ENCODE measurements at regions not wholly inside any gene's neighbourhood (a gene's known extent, or its start where the extent isn't known, plus 50 kb on each side); places are given as distances from the start of the nearest gene placed in this dataset.
"Not testable (repeated sequence)": the region's sequence is repeated elsewhere in the genome, so short reads cannot be mapped to it uniquely, and the experiment has no call there.

DNA sequence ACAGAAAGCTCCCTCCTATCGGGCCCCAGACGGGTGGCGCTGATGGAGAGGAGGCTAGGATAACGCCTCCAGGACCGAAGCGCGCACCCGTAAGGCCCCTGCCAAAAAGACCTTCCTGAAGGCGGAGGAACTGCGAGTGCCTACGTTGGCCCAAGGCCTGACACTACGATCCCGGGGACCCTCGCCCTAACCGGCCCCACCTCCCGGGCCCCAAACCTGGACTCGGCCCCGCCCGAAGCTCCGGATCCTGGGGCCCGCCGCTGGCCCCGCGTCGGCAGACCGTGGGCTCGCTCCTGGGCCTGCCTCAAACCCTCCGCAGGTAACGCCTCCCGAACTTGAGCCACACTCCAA, 53.6 kb upstream of the ROPN1B start:
- TF ChIP-seq, protein P1, sequence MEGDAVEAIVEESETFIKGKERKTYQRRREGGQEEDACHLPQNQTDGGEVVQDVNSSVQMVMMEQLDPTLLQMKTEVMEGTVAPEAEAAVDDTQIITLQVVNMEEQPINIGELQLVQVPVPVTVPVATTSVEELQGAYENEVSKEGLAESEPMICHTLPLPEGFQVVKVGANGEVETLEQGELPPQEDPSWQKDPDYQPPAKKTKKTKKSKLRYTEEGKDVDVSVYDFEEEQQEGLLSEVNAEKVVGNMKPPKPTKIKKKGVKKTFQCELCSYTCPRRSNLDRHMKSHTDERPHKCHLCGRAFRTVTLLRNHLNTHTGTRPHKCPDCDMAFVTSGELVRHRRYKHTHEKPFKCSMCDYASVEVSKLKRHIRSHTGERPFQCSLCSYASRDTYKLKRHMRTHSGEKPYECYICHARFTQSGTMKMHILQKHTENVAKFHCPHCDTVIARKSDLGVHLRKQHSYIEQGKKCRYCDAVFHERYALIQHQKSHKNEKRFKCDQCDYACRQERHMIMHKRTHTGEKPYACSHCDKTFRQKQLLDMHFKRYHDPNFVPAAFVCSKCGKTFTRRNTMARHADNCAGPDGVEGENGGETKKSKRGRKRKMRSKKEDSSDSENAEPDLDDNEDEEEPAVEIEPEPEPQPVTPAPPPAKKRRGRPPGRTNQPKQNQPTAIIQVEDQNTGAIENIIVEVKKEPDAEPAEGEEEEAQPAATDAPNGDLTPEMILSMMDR (conservative IDR thresholded peaks at IDR 0.05), result not testable (repeated sequence)
- not testable (repeated sequence) for TF ChIP-seq ZFX (IDR thresholded peaks at IDR 0.05)
